Sigmoid colon (tissue), 3 donors: ENCODE measurements at regions not wholly inside any gene's neighbourhood (a gene's known extent, or its start where the extent isn't known, plus 50 kb on each side); places are given as distances from the start of the nearest gene placed in this dataset.

Experiments
- CTCF ChIP-seq, 4 experiments: fragments of 450-650 bp in 3 of 4; fragments of 200-600 bp in 1 of 4; IDR thresholded peaks; one replicate each; pipeline ENCODE4 v1.5.1; 2016 to 2019; ENCODE audit warnings: antibody characterized with exemption in 4 of 4, mild to moderate bottlenecking in 3 of 4, moderate library complexity in 2 of 4
- POLR2A ChIP-seq, 2 donors: fragments of 450-650 bp; IDR thresholded peaks; one replicate each; pipeline ENCODE4 v1.6.1; 2016; ENCODE audit warnings: antibody characterized with exemption in 2 of 2, mild to moderate bottlenecking in 2 of 2, moderate library complexity in 2 of 2

DNA sequence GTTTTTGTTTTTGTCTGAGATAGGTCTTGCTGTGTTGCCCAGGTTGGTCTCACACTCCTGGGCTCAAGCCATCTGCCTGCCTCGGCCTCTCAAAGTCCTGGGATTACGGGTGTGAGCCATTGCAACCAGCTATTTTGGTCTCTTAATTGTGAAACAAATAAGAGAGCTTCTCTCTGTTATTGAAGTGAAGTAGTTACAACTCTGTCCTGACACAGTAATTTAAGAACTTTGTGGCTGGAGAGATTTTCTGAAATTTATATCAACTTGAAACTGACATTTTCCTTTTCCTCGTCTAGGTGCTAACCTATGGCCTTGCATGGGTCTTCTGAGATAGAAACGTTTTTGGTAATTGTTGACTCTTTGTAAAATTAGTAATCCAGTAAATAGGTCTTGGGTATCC is 122.1 kb upstream of the DOK5 start:
- TF ChIP-seq CTCF (IDR thresholded peaks at IDR 0.05), result no peak
- TF ChIP-seq POLR2A (IDR thresholded peaks at IDR 0.05), result no peak
